WI38 (cell line): ENCODE measurements at regions not wholly inside any gene's neighbourhood (a gene's known extent, or its start where the extent isn't known, plus 50 kb on each side); places are given as distances from the start of the nearest gene placed in this dataset.

ENCODE experiments used
- H3K4me3 ChIP-seq: 2 replicates; pipeline ENCODE4 v1.5.1; 2011; ENCODE audit warnings: low read depth, mild to moderate bottlenecking, control low read depth, low read length
- TF ChIP-seq, protein P1 (sequence below): IDR thresholded peaks from 2 replicates; pipeline ENCODE4 v1.5.1; 2012; ENCODE audit warnings: low read depth, mild to moderate bottlenecking, control low read depth, low read length

DNA sequence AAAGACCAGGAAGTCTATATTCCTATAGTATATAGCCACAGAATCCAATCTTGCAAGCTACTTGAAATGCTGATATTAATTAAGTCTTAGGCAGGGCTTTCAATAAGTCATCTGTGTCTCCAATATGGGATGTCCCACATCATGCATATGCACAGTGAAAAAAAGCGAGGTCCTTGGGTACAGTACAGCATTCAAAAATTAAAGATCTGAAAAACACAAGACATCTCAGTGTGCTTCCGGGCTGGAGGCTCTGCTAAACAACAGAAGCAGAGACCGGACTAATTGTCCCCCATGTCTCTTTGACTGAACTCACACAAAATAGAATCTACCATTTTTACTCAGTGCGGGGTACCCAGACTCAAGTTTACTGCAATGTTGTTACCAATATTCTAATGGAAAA, 156.0 kb downstream of the DAD1 start:
- TF ChIP-seq, protein P1, sequence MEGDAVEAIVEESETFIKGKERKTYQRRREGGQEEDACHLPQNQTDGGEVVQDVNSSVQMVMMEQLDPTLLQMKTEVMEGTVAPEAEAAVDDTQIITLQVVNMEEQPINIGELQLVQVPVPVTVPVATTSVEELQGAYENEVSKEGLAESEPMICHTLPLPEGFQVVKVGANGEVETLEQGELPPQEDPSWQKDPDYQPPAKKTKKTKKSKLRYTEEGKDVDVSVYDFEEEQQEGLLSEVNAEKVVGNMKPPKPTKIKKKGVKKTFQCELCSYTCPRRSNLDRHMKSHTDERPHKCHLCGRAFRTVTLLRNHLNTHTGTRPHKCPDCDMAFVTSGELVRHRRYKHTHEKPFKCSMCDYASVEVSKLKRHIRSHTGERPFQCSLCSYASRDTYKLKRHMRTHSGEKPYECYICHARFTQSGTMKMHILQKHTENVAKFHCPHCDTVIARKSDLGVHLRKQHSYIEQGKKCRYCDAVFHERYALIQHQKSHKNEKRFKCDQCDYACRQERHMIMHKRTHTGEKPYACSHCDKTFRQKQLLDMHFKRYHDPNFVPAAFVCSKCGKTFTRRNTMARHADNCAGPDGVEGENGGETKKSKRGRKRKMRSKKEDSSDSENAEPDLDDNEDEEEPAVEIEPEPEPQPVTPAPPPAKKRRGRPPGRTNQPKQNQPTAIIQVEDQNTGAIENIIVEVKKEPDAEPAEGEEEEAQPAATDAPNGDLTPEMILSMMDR, result no peak
- no peak overlapping the region for H3K4me3 ChIP-seq

GRCh38 chr14:22432348-22432976, 156.6 kb downstream of the DAD1 start:
- H3K4me3 ChIP-seq, result no peak overlapping the region

GRCh38 chr14:22429546-22430294, 159.3 kb downstream of the DAD1 start:
- TF ChIP-seq, protein P1, result no peak
- H3K4me3 ChIP-seq, result no peak overlapping the region

More at GRCh38 chr14:22432348-22432976, 156.6 kb downstream of the DAD1 start:
- TF ChIP-seq, protein P1, result no peak

DNA sequence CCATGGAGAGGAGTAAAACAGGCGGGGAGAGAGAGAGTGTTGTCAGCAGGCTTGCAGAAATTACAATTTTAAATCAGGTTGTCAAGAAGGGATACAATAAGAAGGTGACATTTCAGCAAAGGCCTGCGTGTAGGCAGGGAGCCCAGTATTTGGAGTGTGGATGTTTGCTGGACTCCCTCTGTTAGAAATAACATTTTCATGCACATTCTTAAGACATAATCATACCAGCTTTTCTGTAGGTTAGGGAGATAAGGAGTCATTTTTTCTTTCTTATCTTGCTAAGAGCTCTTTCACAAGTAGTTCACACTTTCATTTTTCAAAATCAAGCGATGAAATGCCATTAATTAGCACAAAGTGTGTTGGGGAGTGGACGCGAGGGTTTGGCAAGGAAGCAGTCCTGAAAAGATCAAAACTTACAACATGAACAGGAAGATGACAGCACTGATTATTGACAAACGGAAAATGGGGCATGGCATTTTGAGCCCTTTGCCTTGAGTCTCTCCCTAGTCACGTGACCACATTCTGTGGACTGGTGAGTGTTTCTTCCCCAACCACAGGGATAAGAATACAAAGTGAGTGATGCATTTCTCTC, 160.2 kb downstream of the DAD1 start:
- TF ChIP-seq, protein P1, result no peak
- no peak overlapping the region for H3K4me3 ChIP-seq

- peak overlapping the region; percentile 11; the same call in 1 of the 2 replicates for H3K4me3 ChIP-seq
- TF ChIP-seq, protein P1, result no peak
Measured at GRCh38 chr14:22427771-22428231, 161.2 kb downstream of the DAD1 start.

DNA sequence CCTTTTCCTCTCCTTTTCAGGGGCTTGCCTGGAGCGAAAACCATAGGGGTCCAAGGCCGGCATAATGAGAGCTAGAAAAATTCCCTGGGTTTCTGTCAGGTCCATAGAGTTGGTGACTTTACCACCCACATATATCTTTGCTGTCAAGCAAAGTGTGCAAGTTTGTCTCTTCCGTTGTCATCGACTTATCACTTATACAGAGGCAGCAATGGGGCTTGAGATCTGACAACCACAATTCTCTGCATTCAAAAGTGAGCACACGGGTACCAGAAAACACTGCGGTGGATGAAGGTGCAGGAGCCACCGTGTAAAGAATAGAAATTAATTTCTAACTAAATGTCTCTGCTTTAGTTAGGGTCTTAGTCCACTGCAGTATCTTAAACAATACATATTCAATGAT, 162.3 kb downstream of the DAD1 start:
- no peak overlapping the region for H3K4me3 ChIP-seq
- TF ChIP-seq, protein P1, result no peak

DNA sequence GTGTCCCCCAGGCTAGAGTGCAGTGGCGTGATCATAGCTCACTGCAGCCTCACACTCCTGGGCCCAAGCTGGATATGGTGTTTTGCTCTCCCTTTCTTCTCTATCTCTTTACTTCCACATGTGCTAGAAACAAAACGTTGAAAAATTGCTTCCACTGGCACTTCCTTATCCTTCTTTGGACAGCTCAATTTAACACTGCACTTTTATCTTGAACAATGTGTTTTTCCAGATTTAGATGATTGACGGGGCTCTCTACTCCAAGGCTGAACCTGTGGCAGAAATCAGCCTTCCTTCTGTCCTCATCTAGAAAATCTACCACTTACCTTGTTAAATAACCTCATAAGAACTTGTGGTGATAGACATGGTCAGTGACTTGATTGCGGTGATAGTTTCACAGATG, 165.1 kb downstream of the DAD1 start:
- TF ChIP-seq, protein P1, result no peak
- H3K4me3 ChIP-seq, result no peak overlapping the region
